ENCODE measurements at regions not wholly inside any gene's neighbourhood (a gene's known extent, or its start where the extent isn't known, plus 50 kb on each side); places are given as distances from the start of the nearest gene placed in this dataset.
"Not testable (repeated sequence)": the region's sequence is repeated elsewhere in the genome, so short reads cannot be mapped to it uniquely, and the experiment has no call there.

DNA sequence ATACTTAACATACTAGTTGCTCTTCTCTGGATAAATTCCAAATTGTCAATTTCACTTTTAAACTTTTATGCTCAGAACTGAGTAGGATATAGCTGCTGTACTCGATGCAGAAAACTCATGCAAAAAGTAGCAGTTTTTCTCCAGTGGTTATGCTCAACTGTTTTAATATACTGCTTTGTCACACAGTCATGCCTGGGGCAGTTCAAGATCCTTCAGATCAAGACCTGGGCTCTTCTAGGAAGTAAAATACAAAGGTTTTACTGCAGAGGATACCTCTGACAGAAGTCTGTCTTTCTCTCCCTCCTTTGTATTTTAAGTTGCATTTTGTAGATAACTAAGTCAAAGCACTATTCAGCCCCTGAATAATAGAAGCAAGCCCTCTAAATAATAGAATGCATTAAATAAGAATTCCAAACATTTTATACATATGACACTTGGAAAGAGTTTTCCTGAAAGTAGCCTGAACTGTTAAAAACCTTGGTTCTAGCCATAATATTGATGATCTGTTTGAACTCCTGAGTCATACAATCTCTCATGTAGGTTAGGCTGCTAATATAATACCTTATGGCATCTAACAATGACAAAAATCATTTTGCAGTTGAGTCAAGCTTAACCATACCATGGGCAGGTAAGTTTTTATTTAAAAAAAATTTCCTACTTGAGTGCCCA lies 183.3 kb upstream of the TRIB2 start:
- DNase-seq, result no peak

- no peak for DNase-seq
Observed at GRCh38 chr2:12534646-12535263, 182.0 kb upstream of the TRIB2 start.

- no peak for DNase-seq
Observed at GRCh38 chr2:12536976-12537375, 179.8 kb upstream of the TRIB2 start.

- DNase-seq, result no peak
Observed at GRCh38 chr2:12538138-12538694, 178.5 kb upstream of the TRIB2 start.

- no peak for DNase-seq
Observed at GRCh38 chr2:12539336-12539735, 177.4 kb upstream of the TRIB2 start.

GRCh38 chr2:12539776-12540562 lies 176.8 kb upstream of the TRIB2 start:
- no peak for DNase-seq

DNA sequence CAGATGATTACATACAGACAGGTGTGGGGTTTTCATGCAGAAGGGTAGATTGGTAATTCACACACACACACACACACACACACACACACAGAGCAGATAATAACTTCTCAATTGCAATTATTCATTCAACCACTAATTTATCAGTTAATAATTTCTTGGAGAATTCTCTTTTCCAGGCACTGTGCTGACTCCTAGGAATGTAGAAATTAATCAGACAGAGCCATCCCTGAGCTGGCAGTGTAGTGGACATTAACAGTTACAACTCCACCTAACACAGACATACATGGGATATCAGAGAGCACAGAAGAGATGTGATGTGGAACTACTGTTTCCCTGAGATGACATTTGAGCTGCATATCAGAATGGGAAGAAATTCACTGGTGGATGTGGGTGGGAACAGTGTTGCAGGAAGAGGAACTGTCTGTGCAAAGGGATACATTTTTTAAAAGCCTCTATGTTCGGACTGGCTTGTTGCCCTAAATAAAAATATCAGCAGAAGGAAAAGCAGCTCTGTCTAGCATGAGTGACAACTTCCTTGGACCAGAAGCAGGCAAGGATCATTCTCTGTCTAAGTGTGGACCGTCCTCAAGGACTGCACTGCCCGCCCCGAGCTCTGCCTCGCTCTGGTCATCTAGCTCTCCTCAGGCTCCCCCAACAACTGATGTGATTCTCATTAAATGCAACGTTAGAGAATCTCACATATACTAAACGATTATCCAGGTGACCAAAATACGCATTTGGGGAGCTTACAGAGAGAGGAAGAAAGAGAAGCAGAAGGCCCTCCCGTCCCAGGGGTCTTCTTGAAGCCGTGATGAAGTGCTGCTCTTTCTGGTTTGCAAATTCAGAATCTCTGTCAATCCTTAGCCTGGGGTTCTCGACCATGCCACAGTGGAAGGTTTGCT lies 173.4 kb upstream of the TRIB2 start:
- no peak for DNase-seq

GRCh38 chr2:12543978-12544558 lies 172.7 kb upstream of the TRIB2 start:
- DNase-seq, result no peak

GRCh38 chr2:12547566-12548170 lies 169.1 kb upstream of the TRIB2 start:
- DNase-seq, result no peak

- no peak for DNase-seq
Observed at GRCh38 chr2:12548906-12549305, 167.8 kb upstream of the TRIB2 start.

GRCh38 chr2:12549641-12550040 lies 167.1 kb upstream of the TRIB2 start:
- DNase-seq, result no peak

DNA sequence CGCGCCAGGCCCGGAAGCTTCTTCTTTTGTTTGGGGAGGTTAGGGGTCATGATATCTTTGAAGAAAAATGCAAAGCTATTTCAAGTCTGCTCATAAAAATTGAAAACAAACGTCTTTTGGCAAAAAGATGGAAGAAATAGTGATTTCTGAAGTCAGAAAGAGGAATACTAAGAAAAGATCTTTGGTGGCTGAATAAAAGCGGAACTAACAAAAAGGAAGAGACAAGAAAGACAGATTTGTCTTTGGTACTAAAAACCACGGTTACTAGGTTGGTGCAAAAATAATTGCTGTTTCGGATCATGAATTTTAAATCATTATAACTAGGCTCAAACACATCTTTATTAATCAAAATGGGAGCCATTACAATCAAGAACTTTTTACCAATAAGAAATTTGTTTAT lies 164.6 kb upstream of the TRIB2 start:
- no peak for DNase-seq

DNA sequence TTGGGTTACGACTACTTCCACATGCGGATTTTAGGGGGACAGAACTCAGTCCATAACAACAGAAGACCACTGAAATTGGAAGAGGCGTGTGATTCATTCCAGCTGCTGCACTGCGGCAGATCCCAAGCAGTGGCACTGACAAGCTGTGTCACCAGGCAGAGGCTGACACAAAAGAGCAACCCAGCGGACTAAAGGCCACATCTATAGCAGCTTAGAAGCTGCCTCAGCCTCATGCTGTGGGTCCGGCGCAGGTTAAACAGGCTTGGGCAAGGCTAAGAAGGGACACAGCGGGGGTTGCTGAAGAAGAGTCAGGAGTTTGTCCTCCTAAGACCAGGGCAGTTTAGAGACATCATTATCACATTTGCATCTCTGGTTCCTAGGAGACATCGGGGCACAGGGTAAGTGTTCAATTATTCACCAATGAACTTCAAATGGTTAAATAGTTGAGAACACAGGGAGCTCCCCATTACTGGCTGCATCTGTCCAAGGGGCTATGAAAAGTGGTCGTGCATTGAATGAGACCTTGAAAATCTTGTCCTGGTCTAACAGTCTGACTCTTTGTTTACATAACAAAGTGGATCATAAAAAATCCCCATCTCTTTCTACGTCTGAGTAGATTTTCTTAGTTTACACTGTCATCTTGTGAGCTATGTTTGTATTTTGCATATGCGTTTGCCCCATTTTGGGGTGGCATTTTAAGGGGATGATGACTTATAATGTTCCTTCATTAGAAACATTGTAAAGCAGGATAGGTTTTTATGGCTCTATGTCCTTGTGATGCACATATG lies 162.3 kb upstream of the TRIB2 start:
- no peak for DNase-seq

DNA sequence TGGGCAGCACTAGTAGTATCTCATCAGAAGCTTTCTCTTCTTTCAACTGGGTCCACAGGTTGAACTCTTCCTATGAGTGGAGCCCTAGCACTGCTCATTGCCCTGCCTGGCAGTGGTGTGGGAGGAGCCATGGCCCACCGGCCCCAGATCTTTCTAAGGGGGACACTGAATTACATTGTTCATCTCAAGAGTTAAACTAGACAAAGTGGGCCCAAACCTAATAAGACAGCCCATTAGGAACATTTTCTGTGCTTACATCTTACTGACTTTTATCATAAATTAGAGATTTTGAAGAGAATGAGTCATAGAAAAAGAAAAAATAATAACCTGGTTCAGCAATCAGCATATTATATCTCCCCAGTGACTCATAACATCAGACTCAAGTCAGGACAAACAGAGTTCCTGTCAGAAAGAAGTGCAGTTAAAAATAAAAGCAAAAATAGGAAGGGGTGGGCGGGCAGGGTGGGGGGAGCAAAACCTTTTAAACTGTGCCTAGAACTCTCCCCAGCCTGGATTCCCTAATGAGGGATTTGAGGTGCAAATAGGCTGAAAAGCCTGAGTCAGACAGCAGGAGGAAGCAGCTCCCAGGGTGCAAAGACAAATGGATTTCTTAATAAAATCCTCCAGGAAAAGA lies 161.6 kb upstream of the TRIB2 start:
- DNase-seq, result peak; percentile 42

- DNase-seq, result peak; percentile 17
Observed at GRCh38 chr2:12556762-12557161, 160.0 kb upstream of the TRIB2 start.

DNA sequence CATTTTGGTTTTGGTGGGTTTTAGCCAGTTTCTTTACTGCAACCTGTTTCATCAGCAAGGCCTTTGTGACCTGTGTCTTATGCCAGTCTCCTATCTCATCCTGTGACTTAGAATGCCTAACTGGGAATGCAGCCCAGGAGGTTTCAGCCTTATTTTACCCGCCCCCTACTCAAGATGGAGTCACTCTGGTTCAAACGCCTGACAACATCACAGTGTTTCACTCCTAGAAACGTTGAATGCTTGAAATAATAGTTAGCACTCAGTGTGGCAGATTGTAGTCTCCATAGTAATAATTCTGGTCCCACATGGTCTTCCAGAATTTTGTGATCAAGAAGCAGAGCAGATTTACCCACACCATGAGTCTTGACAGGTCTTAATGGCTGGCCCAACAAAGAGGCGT lies 159.0 kb upstream of the TRIB2 start:
- no peak for DNase-seq

DNA sequence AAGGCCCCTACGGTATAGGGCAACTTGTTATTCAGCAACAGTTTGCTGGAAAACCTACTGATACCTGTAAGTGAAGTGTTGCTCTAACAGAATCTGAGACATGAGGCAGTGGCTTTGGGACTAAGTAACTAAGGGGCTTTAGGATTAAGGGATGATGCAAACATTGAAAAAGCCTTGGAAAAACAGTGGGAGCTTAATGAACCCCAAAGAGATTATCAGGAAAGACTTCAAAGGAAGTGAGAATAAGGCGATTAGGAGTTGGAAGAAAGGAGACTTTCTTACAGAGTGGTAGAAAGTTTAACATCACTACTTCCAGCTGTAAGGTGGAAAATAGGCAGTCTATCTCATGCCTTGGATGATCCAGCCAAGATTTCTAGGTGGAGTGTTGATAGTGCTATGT lies 158.2 kb upstream of the TRIB2 start:
- no peak for DNase-seq

DNA sequence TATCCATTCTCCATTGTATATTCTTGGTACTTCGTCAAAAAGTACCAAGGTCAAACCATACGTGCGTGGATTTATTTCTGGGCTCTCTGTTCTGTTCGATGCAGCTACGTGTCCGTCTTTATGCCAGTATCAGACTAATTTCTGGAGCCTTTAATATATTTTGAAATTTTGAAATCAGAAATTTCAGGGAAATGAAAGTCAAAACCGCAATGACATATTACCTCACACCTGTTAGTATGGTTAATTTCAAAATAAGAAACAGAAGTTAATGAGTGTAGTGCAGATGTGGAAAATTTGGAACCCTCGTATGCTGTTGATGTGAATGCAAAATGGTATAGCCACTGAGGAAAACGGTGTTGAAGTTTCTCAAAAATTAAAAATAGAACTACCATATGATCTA lies 156.1 kb upstream of the TRIB2 start:
- no peak for DNase-seq

GRCh38 chr2:12567411-12567810 lies 149.3 kb upstream of the TRIB2 start:
- no peak for DNase-seq

- not testable (repeated sequence) for DNase-seq
Observed at GRCh38 chr2:12569510-12569909, 147.2 kb upstream of the TRIB2 start.

DNA sequence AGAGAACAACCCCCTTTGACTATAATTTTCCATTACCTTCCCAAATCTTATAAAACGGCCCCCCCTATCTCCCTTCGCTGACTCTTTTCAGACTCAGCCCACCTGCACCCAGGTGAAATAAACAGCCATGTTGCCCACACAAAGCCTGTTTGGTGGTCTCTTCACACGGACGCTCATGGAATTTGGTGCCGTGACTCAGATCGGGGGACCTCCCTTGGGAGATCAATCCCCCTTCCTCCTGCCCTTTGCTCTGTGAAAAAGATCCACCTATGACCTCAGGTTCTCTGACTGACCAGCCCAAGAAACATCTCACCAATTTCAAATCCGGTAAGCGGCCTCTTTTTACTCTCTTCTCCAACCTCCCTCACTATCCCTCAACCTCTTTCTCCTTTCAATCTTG lies 146.8 kb upstream of the TRIB2 start:
- DNase-seq, result not testable (repeated sequence)

Measured in activated CD4-positive, alpha-beta T cell treated with anti-CD3 and anti-CD28 coated beads for 48 hours (primary cell).